RWPE1 (cell line): ENCODE measurements at regions not wholly inside any gene's neighbourhood (a gene's known extent, or its start where the extent isn't known, plus 50 kb on each side); places are given as distances from the start of the nearest gene placed in this dataset.
A peak's percentile ranks its signal among the peaks of the same experiment; 100 is the strongest.

Experiments used
- CTCF ChIA-PET: fragments of 350-600 bp; sonication (Branson Sonifier 250); formaldehyde crosslinking; extraction: SDS; loops from one replicate; lab custom pipeline; 2021; lab: Yijun Ruan, JAX
- POLR2A ChIA-PET: fragments of 400-600 bp; formaldehyde crosslinking; extraction: SDS; loops from one replicate; lab custom pipeline; 2020; ENCODE audit warnings: antibody characterized with exemption; ENCODE audit not compliant: low non-redundant PET; lab: Yijun Ruan, JAX
- DNase-seq: peaks from one replicate; pipeline ENCODE4 v3.0.0; 2012; ENCODE audit warnings: low spot score
- H3K27ac ChIP-seq: fragments of 450-650 bp; 2 replicates; pipeline ENCODE4 v1.5.1; 2017
- CTCF ChIP-seq: fragments of 450-650 bp; conservative IDR thresholded peaks from 2 replicates; pipeline ENCODE4 v1.5.1; 2017; ENCODE audit warnings: low read depth, mild to moderate bottlenecking

DNA sequence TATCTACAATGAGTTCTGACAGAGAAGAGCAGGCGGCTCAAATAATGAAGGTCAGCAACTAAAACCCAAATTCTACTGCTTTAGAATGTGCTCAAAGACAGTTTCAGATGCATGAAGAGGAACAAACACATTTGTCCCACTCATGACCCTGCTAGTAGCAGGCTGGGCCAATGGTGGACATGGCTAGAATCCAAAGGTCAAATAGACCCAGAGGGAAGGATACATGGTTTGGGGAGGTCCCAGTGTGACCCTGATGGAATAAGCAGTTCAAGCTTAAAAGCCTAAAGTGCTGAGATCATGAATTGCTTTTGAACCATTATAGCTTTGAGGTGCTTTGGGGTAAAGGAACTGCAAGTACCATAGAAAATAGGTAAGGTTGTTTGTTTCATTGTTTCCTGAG lies 450.7 kb downstream of the MID1IP1 start:
- DNase-seq: no peak
- ChIA-PET POLR2A (no interaction called here), CTCF (no interaction called here)
- TF ChIP-seq CTCF: no peak
- no peak overlapping the region for H3K27ac ChIP-seq

- POLR2A ChIA-PET: no interaction called here
- peak; percentile 34 for DNase-seq
- CTCF ChIA-PET: interaction anchor here (0.6 kb wide), 1 partner anchor 500 kb away, joined by 4 read pairs; no protein-coding TSS in a partner anchor
- no peak for TF ChIP-seq CTCF
- H3K27ac ChIP-seq: no peak overlapping the region
Measured at GRCh38 chrX:39253551-39253950, 452.3 kb downstream of the MID1IP1 start.

- TF ChIP-seq CTCF: no peak
- DNase-seq: no peak
- H3K27ac ChIP-seq: no peak overlapping the region
- POLR2A ChIA-PET: no interaction called here
- CTCF ChIA-PET: no interaction called here
Measured at GRCh38 chrX:39258331-39258730, 457.1 kb downstream of the MID1IP1 start.

DNA sequence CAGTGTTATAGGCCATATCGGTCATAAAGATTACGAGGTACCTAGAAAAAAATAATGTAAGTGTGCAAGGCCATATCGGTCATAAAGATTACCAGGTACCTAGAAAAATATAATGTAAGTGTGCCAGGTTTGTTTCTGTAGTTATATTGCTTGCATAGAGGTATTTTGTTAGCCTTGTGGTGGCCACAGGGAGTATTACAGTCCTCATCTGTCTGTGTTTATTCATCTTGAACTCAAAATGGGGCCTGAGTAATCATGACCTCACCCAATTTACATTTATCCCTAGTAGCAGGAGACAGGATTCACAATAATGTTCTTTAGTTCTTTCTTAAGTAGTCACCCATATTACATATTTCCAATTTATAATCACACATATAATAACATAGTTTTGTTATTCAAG lies 459.7 kb downstream of the MID1IP1 start:
- no peak for DNase-seq
- ChIA-PET CTCF (interaction anchor here (0.5 to 1.2 kb wide), 3 partner anchors 18 to 335 kb away, joined by 3 to 5 read pairs (median 3); no protein-coding TSS in a partner anchor), POLR2A (no interaction called here)
- H3K27ac ChIP-seq: no peak overlapping the region
- no peak for TF ChIP-seq CTCF

DNA sequence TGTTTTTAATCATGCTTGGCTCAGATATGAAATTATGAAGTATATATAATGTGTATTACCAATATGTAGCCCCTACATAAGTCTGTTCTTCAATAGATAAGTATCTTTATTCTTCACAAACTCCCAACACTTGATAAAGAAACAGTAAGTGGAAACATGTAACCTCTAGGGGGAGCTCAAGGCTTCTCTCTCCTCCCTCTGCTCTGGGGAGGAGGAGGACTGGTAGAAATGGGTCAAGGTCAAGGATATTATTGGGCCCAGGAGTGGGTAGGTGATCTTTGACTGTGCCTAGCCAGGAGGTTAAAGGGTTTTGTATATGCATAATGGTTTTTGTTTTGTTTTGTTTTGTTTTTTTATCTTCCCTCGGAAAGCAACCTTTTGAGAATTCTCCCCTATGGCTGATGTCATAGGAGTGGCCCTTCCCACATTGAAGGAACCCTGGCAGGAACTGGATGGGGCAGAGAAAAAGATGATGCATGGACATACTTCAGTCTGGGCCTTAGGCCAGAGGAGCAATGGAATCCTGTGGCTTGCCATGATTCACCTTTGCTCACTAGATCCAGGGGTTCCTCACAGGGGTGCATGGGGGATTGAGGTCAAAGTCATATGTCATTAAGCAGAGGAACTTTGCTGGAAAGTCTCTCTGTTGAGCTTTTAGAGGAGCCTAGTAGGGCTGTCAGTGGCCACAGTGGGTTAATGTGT lies 460.3 kb downstream of the MID1IP1 start:
- TF ChIP-seq CTCF: peak; percentile 21
- CTCF ChIA-PET: interaction anchor here (0.5 to 1.2 kb wide), 4 partner anchors 19 to 334 kb away, joined by 3 to 5 read pairs (median 4); no protein-coding TSS in a partner anchor
- H3K27ac ChIP-seq: no peak overlapping the region
- peak; percentile 59 for DNase-seq
- POLR2A ChIA-PET: no interaction called here

DNA sequence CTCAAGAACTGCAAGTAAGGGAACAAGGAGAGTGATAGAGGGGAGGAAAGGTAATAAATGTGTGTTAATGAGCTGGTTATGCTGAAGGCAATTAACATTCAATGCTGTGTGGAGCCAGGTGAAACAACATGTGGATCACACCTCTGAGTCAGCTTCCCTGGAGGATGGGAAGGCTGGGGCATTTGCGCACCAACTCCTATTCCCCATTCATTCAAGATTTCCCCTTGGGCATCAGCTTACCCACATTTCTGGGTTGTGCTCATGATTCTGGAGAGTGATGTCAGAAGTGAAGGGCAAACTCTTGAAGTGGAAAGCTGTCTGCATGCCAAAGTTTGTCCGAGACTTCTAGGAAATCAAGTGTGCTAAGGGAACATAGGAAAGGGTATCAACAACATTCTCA lies 461.4 kb downstream of the MID1IP1 start:
- no peak for DNase-seq
- no peak overlapping the region for H3K27ac ChIP-seq
- POLR2A ChIA-PET: no interaction called here
- TF ChIP-seq CTCF: no peak
- CTCF ChIA-PET: interaction anchor here (1.1 kb wide), 1 partner anchor 20 kb away, joined by 5 read pairs; no protein-coding TSS in a partner anchor
